ENCODE measurements at regions not wholly inside any gene's neighbourhood (a gene's known extent, or its start where the extent isn't known, plus 50 kb on each side); places are given as distances from the start of the nearest gene placed in this dataset.

- H3K4me3 ChIP-seq (ENCODE audit: low read depth, low read length): no peak overlapping the region
- no peak for DNase-seq (ENCODE audit: low read depth)
- TF ChIP-seq CTCF (IDR thresholded peaks at IDR 0.05; ENCODE audit: low read depth, low read length, missing control alignments): no peak
Observed at GRCh38 chr11:15912291-15912690, 444.1 kb downstream of the SOX6 start.

- H3K4me3 ChIP-seq (ENCODE audit: low read depth, low read length): no peak overlapping the region
- no peak for TF ChIP-seq CTCF (IDR thresholded peaks at IDR 0.05; ENCODE audit: low read depth, low read length, missing control alignments)
- DNase-seq (ENCODE audit: low read depth): no peak
Observed at GRCh38 chr11:15912825-15913224, 443.5 kb downstream of the SOX6 start.

- no peak for TF ChIP-seq CTCF (IDR thresholded peaks at IDR 0.05; ENCODE audit: low read depth, low read length, missing control alignments)
- H3K4me3 ChIP-seq (ENCODE audit: low read depth, low read length): no peak overlapping the region
- no peak for DNase-seq (ENCODE audit: low read depth)
Observed at GRCh38 chr11:15913261-15913660, 443.1 kb downstream of the SOX6 start.
